ENCODE measurements at regions not wholly inside any gene's neighbourhood (a gene's known extent, or its start where the extent isn't known, plus 50 kb on each side); places are given as distances from the start of the nearest gene placed in this dataset.

DNA sequence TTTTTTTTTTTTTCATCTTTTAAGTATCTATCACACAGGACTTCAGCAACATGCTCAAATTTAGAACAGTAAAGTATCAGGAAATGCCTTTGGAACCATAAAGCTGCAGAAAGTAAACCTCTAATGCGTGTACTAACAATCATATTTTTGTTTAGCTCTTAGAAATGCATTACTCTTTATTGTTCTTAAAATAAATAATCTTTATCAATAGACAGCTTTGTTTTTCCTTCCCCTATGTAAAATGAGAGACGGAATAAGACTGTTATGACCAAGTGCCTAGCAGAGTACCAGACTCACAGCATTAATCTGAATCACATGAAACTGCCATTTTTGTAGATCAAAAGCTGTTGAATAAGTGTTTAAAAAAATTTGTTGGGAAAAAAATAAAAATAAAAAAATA is 50.5 kb upstream of the COL25A1 start:
- Histone ChIP-seq H3K4me2 (no peak overlapping the region), H3K79me2 (replicated peaks; ENCODE audit: insufficient read depth) (no peaks in the 10 kb centered on the region), H3K9me2 (ENCODE audit: insufficient read depth) (no peaks in the 10 kb centered on the region), H2AFZ (no peak overlapping the region), H3K27ac (ENCODE audit: low read depth) (no peak overlapping the region), H3F3A (replicated peaks; ENCODE audit: low read depth) (no peaks in the 10 kb centered on the region), H3K36me3 (ENCODE audit: insufficient read depth) (no peaks in the 10 kb centered on the region), H3K27me3 (ENCODE audit: insufficient read depth) (no peaks in the 10 kb centered on the region), H4K20me1 (replicated peaks; ENCODE audit: insufficient read depth) (no peaks in the 10 kb centered on the region), H3K4me1 (ENCODE audit: insufficient read depth) (no peaks in the 10 kb centered on the region), H3K4me3 (no peak overlapping the region)
- H3K4me1 Mint-ChIP-seq = no peaks in the 10 kb centered on the region; the same call in 2 of the 3 replicates
- no peak overlapping the region for H3K27ac Mint-ChIP-seq
- H3K4me3 Mint-ChIP-seq = no peak overlapping the region
- no peak for ATAC-seq
- no peaks in the 10 kb centered on the region for H3K27me3 Mint-ChIP-seq (ENCODE audit: insufficient read depth, low read depth, poor library complexity)
- TF ChIP-seq, protein P1, sequence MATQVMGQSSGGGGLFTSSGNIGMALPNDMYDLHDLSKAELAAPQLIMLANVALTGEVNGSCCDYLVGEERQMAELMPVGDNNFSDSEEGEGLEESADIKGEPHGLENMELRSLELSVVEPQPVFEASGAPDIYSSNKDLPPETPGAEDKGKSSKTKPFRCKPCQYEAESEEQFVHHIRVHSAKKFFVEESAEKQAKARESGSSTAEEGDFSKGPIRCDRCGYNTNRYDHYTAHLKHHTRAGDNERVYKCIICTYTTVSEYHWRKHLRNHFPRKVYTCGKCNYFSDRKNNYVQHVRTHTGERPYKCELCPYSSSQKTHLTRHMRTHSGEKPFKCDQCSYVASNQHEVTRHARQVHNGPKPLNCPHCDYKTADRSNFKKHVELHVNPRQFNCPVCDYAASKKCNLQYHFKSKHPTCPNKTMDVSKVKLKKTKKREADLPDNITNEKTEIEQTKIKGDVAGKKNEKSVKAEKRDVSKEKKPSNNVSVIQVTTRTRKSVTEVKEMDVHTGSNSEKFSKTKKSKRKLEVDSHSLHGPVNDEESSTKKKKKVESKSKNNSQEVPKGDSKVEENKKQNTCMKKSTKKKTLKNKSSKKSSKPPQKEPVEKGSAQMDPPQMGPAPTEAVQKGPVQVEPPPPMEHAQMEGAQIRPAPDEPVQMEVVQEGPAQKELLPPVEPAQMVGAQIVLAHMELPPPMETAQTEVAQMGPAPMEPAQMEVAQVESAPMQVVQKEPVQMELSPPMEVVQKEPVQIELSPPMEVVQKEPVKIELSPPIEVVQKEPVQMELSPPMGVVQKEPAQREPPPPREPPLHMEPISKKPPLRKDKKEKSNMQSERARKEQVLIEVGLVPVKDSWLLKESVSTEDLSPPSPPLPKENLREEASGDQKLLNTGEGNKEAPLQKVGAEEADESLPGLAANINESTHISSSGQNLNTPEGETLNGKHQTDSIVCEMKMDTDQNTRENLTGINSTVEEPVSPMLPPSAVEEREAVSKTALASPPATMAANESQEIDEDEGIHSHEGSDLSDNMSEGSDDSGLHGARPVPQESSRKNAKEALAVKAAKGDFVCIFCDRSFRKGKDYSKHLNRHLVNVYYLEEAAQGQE (IDR thresholded peaks at IDR 0.05; ENCODE audit: unreplicated experiment) = no peak
- no peak for TF ChIP-seq NANOG (IDR thresholded peaks at IDR 0.05; ENCODE audit: borderline replicate concordance)
- no peak for TF ChIP-seq JUNB (IDR thresholded peaks at IDR 0.05; ENCODE audit: unreplicated experiment)
- no peaks in the 10 kb centered on the region for H3K36me3 Mint-ChIP-seq (ENCODE audit: low read depth)
- no peaks in the 10 kb centered on the region for H3K9me3 Mint-ChIP-seq
- DNase-seq (ENCODE audit: low spot score) = no peak

All from GM23338 (cell line).